Omental fat pad (tissue), 3 donors: ENCODE measurements at regions not wholly inside any gene's neighbourhood (a gene's known extent, or its start where the extent isn't known, plus 50 kb on each side); places are given as distances from the start of the nearest gene placed in this dataset.

Experiments used
- ATAC-seq: fragments of 150-250 bp; one replicate; pipeline ENCODE4 v1.9.1; 2016; ENCODE audit warnings: mild to moderate bottlenecking, moderate library complexity; ENCODE audit not compliant: low FRiP score
- DNase-seq: peaks from one replicate; pipeline ENCODE4 v3.0.0-alpha.2; 2019; ENCODE audit warnings: low spot score
- TF ChIP-seq, protein P1 (sequence below), 3 donors: fragments of 450-650 bp; IDR thresholded peaks; one replicate each; pipeline ENCODE4 v1.5.1; 2016 to 2017; ENCODE audit warnings: antibody characterized with exemption in 3 of 3, mild to moderate bottlenecking in 3 of 3, moderate library complexity in 2 of 3

DNA sequence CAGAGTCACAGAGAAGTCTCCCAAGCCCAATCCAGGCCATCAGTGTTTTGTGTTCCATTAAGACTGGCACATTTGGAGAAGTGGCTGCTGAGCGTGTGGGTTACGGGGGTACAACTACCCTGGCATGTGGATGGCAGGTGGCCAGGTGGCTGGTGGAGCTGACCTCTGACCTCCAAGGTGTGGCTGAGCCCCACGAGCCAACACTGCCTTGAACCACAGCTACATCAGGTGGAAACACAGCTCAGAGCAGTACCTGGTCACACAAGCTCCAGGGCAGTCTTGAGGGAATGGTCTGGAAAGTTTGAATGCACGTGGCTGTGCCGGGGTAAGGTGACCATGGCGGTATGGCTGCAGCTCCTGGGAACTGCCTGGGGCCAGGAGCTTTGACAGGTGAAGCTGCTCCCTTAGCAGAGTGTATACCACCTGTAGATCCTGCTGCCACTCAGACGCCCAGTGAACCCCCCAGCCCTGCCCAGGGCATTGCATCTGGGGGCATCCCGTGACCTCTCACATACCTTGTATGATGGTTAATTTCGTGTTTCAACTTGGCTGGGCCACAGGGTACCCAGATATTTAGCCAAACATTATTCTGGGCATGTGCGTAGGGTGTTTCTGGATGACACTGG, 207.9 kb downstream of the GADD45G start:
- TF ChIP-seq, protein P1, sequence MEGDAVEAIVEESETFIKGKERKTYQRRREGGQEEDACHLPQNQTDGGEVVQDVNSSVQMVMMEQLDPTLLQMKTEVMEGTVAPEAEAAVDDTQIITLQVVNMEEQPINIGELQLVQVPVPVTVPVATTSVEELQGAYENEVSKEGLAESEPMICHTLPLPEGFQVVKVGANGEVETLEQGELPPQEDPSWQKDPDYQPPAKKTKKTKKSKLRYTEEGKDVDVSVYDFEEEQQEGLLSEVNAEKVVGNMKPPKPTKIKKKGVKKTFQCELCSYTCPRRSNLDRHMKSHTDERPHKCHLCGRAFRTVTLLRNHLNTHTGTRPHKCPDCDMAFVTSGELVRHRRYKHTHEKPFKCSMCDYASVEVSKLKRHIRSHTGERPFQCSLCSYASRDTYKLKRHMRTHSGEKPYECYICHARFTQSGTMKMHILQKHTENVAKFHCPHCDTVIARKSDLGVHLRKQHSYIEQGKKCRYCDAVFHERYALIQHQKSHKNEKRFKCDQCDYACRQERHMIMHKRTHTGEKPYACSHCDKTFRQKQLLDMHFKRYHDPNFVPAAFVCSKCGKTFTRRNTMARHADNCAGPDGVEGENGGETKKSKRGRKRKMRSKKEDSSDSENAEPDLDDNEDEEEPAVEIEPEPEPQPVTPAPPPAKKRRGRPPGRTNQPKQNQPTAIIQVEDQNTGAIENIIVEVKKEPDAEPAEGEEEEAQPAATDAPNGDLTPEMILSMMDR (IDR thresholded peaks at IDR 0.05), result no peak
- ATAC-seq (no peak), DNase-seq (no peak)

DNA sequence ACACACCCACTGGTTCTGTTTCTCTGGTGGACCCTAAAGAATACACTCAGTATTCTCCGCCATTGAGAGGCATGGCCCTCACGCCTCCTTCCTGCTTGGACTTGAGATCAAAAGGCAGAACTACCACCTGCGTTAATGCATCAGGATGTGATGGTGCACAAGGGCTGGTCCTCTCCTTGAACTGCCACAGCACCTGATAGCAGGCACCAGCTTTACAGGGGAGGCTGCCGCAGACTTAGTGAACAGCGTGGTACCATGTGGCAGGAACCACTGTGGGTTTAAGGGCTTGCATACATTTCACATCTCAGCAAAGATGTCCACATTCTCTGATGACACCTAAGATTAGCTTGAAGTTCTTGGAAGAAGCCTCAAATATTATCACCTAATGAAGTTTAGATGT, 208.7 kb downstream of the GADD45G start:
- DNase-seq (no peak), ATAC-seq (no peak)
- TF ChIP-seq, protein P1 (IDR thresholded peaks at IDR 0.05), result no peak

DNA sequence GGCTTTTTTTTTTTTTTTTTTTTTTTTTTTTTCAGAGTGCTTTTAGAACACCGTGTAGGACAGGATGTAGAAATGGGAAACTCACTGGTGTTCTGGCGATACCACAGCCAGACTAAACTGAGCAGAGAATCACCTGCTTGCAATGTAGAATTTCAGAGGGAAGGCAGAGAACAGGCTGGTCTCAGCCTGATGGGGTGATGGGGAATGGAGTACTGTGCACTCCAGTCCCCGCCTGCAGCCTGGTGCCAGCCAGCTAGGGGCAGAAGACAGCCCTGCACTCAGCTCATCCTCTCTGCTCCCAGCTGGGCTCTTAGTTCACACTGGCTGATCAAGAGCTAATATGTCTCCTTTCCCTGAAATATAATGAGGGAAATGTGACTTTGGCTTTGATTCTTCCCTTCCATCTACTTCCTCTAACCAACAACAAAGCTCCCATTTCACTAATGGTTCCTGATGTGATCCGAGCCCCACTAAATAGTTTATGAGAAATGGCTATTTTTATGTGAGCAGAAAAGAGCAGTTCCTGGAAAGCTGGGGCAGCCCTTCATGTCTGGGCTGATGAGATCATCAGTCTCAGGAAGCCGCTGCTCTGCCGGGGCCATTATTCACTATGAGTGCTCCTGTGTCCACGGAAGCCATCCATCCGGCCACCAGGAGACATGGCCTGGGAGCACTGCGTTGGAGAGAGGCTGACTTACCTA, 209.7 kb downstream of the GADD45G start:
- no peak for ATAC-seq
- no peak for DNase-seq

DNA sequence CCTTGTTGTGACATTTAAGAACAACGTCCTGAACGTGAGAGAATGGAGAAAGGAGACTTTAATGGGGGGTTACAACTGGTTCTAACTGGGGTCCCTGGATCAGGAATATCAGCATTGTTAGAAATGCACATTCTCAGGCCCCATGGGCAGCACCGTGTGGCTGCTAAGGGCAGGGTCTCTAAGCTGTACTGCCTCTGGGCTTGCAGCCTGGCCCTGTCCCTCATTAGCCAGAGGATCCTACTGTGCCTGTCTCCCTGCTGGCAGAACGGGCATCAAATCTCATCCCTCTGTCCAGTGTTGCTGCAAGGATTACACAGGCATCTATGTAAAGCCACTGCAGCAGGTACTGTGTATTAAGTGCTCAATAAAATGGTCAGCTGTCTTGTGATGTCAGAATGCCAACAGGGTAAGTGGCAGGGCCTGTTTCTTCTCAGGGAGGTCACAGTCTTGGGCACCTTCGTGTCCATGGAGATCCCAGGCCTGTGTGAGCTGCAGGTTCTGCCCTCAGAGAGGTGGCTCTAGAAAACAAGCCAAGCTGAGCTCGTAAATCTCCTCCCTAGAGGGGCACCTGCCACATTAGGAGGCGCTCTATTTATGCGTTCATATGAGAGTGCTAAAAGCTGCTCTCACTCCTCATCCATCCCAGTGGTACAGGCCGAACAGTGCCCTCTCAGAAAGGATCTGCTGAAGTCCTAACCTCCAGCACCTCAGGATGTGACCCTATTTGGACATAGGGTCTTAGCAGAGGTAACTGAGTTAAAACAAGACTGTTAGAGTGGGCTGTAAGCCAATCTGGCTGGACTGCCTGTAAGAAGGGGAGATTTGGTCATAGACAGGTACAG, 210.5 kb downstream of the GADD45G start:
- TF ChIP-seq, protein P1 (IDR thresholded peaks at IDR 0.05), result no peak
- DNase-seq (no peak), ATAC-seq (no peak)

More for the DNA sequence above, 209.7 kb downstream of the GADD45G start:
- TF ChIP-seq, protein P1 (IDR thresholded peaks at IDR 0.05), result no peak

DNA sequence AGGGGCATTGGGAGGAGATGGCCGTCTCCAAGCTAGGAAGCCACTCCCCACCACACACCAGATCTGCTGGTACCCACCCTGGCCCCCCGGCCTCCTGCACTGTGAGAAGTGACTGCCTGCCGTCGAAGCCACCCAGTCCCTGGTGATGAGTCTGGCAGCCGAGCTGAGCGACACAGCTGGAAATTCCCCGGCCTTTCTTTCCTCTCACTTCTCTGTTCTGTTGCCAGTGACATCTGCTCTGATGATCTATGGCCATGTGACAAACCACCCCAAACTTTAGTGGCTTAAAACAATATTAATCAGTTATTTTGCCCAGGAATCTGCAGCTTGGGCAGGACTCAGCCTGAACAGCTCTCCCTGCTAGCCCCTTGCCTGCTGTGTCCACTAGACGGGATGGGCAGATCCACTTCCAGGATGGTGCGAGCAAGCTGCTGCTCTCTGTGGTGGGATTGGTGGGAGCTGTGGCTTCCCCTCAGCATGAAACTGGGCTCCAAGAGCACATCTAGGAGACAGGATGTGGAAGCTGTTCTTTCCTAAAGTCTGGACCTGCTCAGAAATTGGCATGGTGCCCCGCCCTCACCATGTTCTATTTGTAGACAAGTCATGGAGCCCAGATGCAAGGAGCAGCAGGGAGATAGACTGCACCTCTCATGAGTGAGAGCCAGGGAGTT, 211.2 kb downstream of the GADD45G start:
- TF ChIP-seq, protein P1 (IDR thresholded peaks at IDR 0.05), result no peak
- no peak for ATAC-seq

DNA sequence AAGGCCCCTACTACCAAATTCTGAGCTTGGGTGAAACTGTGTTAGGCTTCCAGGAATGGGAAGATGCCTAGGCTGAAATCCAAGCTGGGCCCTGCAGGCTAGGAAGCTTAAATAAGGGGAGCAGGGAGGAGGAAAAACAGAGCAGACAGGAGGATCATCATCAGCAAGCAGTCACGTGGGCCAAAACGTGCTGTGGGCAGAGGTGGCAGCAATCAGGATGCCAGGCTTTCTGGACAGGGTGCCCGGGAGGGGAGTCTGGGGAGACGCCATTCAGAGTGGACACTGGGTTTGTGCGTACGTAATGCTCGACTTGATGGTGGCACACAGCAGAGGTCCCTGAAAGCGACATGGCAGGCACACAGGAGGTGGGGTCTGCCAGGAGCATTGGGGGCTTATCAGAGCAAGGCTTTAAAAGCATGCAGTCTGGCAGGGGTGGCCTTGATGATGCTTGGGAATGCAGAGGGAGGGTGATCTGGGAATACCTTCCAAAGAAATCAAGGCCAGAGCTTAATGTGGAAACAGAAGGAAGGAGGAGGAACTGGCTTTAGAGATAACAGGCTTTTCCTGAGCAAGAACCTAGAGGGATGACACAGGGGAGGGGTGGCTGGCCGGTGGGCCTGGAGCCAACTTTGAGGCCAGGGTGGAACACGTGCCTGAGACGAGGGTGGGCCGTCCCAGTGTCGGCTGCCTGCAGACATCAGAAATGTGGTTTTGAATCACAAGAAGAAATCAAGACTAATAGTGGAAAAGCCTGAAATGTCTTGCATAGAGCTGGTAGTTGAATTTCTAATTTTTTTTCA, 212.5 kb downstream of the GADD45G start:
- no peak for DNase-seq
- no peak for ATAC-seq
- TF ChIP-seq, protein P1 (IDR thresholded peaks at IDR 0.05), result no peak

More for the DNA sequence above, 211.2 kb downstream of the GADD45G start:
- no peak for DNase-seq
